Keratinocyte (primary cell): ENCODE measurements at regions not wholly inside any gene's neighbourhood (a gene's known extent, or its start where the extent isn't known, plus 50 kb on each side); places are given as distances from the start of the nearest gene placed in this dataset.

Experiments used
- DNase-seq: peaks from one replicate; pipeline ENCODE4 v3.0.0-alpha.2; 2011; ENCODE audit warnings: low read depth, missing footprints, low spot score
- FAIRE-seq: peaks from 2 replicates; lab custom pipeline; 2011; peaks lifted over from hg19 to GRCh38; lab: Jason Lieb, UNC
- H2AFZ ChIP-seq: 2 replicates; pipeline ENCODE4 v1.6.0; 2012; ENCODE audit warnings: low read length, control low read depth, inconsistent platforms; ENCODE audit not compliant: control insufficient read depth
- H3K27ac ChIP-seq: 2 replicates; pipeline ENCODE4 v1.5.1; 2011; ENCODE audit warnings: low read length; ENCODE audit not compliant: control insufficient read depth, insufficient read depth
- H3K27me3 ChIP-seq: 3 replicates; pipeline ENCODE4 v1.6.0; 2011; ENCODE audit warnings: low read length; ENCODE audit not compliant: control insufficient read depth, insufficient read depth; ENCODE audit errors: extremely low read depth
- H3K36me3 ChIP-seq, 2 experiments: 2 replicates in 1 of 2; 3 replicates in 1 of 2; pipeline ENCODE4 v1.5.1; 2011; ENCODE audit warnings: low read length in 2 of 2, mild to moderate bottlenecking in 1 of 2; ENCODE audit not compliant: control insufficient read depth in 2 of 2, insufficient read depth in 2 of 2; ENCODE audit errors: extremely low read depth in 1 of 2
- H3K4me1 ChIP-seq: 3 replicates; pipeline ENCODE4 v1.5.1; 2011; ENCODE audit warnings: low read length; ENCODE audit not compliant: control insufficient read depth, insufficient read depth; ENCODE audit errors: extremely low read depth
- H3K4me2 ChIP-seq: 3 replicates; pipeline ENCODE4 v1.6.0; 2011; ENCODE audit warnings: low read depth, low read length; ENCODE audit not compliant: control insufficient read depth, insufficient read depth; ENCODE audit errors: extremely low read depth
- H3K4me3 ChIP-seq, 3 experiments: fragments of 200-600 bp in 1 of 3; sonication (generic) in 1 of 3; 2 replicates in 2 of 3; 3 replicates in 1 of 3; pipeline ENCODE4 v1.5.1; 2011 to 2016; ENCODE audit warnings: low read length in 3 of 3, mild to moderate bottlenecking in 3 of 3, control low read depth in 2 of 3, inconsistent platforms in 1 of 3, low read depth in 1 of 3, mixed read lengths in 1 of 3, mixed run types in 1 of 3, moderate library complexity in 1 of 3; ENCODE audit not compliant: control insufficient read depth in 2 of 3, insufficient read depth in 2 of 3; ENCODE audit errors: extremely low read depth in 1 of 3
- H3K79me2 ChIP-seq: 2 replicates; pipeline ENCODE4 v1.6.0; 2012; ENCODE audit warnings: low read length; ENCODE audit not compliant: control insufficient read depth, insufficient read depth
- H3K9ac ChIP-seq: 3 replicates; pipeline ENCODE4 v1.6.0; 2011; ENCODE audit warnings: low read length; ENCODE audit not compliant: control insufficient read depth, insufficient read depth; ENCODE audit errors: extremely low read depth
- H3K9me1 ChIP-seq: 3 replicates; pipeline ENCODE4 v1.6.0; 2011; ENCODE audit warnings: low read length; ENCODE audit not compliant: control insufficient read depth, insufficient read depth; ENCODE audit errors: extremely low read depth
- H3K9me3 ChIP-seq: 2 replicates; pipeline ENCODE4 v1.5.1; 2012; ENCODE audit warnings: low read depth, low read length; ENCODE audit not compliant: control insufficient read depth
- H4K20me1 ChIP-seq: 3 replicates; pipeline ENCODE4 v1.6.0; 2011; ENCODE audit warnings: low read length; ENCODE audit not compliant: control insufficient read depth, insufficient read depth; ENCODE audit errors: extremely low read depth
- EZH2 ChIP-seq: IDR thresholded peaks from one replicate; pipeline ENCODE4 v1.6.1; 2012; ENCODE audit warnings: inconsistent platforms, mild to moderate bottlenecking, low read length, moderate library complexity
- dilution Hi-C: fragments of 300-500 bp; cut with MboI; formaldehyde crosslinking; loops from one replicate; pipeline ENCODE4 v1.7.0; 2020; ENCODE audit warnings: low sequenced_read_pairs; ENCODE audit not compliant: extremely low pct_ligation_motif_present
- TF ChIP-seq, protein P1 (sequence below), 3 experiments: IDR thresholded peaks in 1 of 3; conservative IDR thresholded peaks in 1 of 3; optimal IDR thresholded peaks in 1 of 3; 2 replicates in 2 of 3; 3 replicates in 1 of 3; pipeline versions ENCODE3 to v1.5.1; 2011; ENCODE audit warnings: low read length in 3 of 3, mild to moderate bottlenecking in 3 of 3, moderate library complexity in 2 of 3, control low read depth in 1 of 3, inconsistent platforms in 1 of 3; ENCODE audit not compliant: insufficient read depth in 2 of 3; ENCODE audit errors: extremely low read depth in 1 of 3

DNA sequence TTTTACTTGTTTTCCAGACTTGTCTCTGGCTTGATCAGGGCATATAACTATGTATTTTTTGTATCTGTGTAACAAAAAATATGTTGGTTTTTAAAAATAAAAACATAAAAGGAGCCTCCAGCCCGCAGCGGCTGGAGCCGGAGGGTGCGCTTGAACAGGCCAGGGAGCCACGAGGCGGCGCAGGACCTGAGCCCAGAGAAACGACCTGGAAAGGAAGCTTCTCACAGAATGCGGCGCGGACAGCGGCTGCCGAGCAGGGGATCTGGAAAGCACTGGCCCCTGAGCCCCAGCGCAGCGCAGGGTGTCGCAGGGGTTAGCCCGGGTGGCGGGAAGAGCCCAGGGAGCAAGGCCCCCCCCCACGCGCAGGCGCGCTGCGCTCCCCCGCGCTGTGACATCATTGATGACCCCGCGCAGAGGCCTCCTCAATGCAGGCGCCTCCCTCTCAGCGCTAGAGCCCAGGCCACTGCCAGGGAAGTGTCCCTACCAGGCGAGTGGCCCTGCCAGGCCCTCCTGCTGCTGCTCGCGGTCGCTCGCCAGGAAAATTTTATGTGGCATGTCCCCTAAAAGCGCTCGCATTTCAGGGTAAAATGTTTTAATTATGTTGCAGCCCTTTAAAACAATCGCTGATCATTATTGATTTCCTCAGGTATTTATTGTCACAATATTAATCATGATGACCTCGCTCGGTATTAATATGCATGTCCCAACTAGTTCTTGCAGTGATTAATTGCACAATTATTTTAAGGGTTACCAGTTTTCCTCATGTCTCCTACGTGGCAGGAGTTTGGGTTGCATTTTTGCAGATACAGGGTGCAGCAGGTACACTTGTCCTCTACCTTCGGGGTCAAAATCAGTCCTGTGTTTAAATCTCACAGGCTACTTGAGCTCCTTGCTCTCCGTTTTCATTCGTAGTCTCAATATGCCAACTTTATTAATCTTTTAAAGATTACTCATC lies 134.2 kb downstream of the USP22 start:
- peak overlapping the region; percentile 34 to 70 (median 57) for H3K4me3 ChIP-seq
- FAIRE-seq (no peak), DNase-seq (peak; percentile 23)
- TF ChIP-seq EZH2 = no peak
- TF ChIP-seq, protein P1, sequence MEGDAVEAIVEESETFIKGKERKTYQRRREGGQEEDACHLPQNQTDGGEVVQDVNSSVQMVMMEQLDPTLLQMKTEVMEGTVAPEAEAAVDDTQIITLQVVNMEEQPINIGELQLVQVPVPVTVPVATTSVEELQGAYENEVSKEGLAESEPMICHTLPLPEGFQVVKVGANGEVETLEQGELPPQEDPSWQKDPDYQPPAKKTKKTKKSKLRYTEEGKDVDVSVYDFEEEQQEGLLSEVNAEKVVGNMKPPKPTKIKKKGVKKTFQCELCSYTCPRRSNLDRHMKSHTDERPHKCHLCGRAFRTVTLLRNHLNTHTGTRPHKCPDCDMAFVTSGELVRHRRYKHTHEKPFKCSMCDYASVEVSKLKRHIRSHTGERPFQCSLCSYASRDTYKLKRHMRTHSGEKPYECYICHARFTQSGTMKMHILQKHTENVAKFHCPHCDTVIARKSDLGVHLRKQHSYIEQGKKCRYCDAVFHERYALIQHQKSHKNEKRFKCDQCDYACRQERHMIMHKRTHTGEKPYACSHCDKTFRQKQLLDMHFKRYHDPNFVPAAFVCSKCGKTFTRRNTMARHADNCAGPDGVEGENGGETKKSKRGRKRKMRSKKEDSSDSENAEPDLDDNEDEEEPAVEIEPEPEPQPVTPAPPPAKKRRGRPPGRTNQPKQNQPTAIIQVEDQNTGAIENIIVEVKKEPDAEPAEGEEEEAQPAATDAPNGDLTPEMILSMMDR (optimal IDR thresholded peaks at IDR 0.05 in 1 of 3, IDR thresholded peaks at IDR 0.05 in 1 of 3, conservative IDR thresholded peaks at IDR 0.05 in 1 of 3; ENCODE audit: extremely low read depth in 1 of 3, insufficient read depth in 2 of 3, low read length in 3 of 3) = peak; percentile 38 to 75 (median 55)
- peak overlapping the region; percentile 79 for H3K27ac ChIP-seq
- peak overlapping the region; percentile 94 for H3K4me2 ChIP-seq
- H4K20me1 ChIP-seq = no peaks in the 10 kb centered on the region
- dilution Hi-C loops = no loop called here
- H3K9me1 ChIP-seq = no peaks in the 10 kb centered on the region
- H3K79me2 ChIP-seq = no peaks in the 10 kb centered on the region
- H3K36me3 ChIP-seq = no peaks in the 10 kb centered on the region
- no peaks in the 10 kb centered on the region for H3K9me3 ChIP-seq
- H2AFZ ChIP-seq = peak overlapping the region; percentile 93
- peaks cover 15% of the 10 kb centered on the region for H3K4me1 ChIP-seq
- H3K27me3 ChIP-seq = no peaks in the 10 kb centered on the region
- peak overlapping the region; percentile 78 for H3K9ac ChIP-seq

DNA sequence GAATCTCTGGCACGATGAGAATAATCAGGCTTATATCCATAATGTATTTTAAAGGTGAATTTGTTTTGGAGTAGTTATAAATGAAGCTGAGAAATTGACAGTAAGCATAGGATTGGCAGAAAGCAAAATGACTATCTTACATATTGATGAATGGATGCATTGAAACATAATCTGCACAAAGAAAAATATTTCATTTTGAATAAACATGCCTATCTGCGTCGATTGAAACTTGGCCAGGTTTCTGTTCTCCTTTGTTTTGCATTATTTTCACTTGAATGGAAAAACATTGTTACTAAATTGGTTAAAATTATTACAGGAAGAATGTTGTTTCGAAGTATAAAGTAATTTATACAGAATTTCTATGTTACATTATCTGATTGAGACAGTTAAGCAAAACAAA lies 128.2 kb downstream of the USP22 start:
- H3K9ac ChIP-seq = no peak overlapping the region
- no peak overlapping the region for H3K4me2 ChIP-seq
- dilution Hi-C loops = no loop called here
- FAIRE-seq = no peak
- H3K27me3 ChIP-seq = no peaks in the 10 kb centered on the region
- H2AFZ ChIP-seq = peak overlapping the region; percentile 12
- peaks cover 8% of the 10 kb centered on the region for H3K4me1 ChIP-seq
- H3K9me1 ChIP-seq = no peaks in the 10 kb centered on the region
- H3K36me3 ChIP-seq = no peaks in the 10 kb centered on the region
- no peaks in the 10 kb centered on the region for H3K9me3 ChIP-seq
- H3K79me2 ChIP-seq = no peaks in the 10 kb centered on the region
- no peaks in the 10 kb centered on the region for H4K20me1 ChIP-seq
- no peak for DNase-seq
- H3K4me3 ChIP-seq = no peak overlapping the region
- TF ChIP-seq, protein P1 (optimal IDR thresholded peaks at IDR 0.05 in 1 of 3, IDR thresholded peaks at IDR 0.05 in 1 of 3, conservative IDR thresholded peaks at IDR 0.05 in 1 of 3; ENCODE audit: extremely low read depth in 1 of 3, insufficient read depth in 2 of 3, low read length in 3 of 3) = no peak
- no peak overlapping the region for H3K27ac ChIP-seq
